Sigmoid colon (tissue), 6 donors: ENCODE measurements at regions not wholly inside any gene's neighbourhood (a gene's known extent, or its start where the extent isn't known, plus 50 kb on each side); places are given as distances from the start of the nearest gene placed in this dataset.

Experiments used
- DNase-seq: peaks from one replicate; pipeline ENCODE4 v3.0.0-alpha.2; 2019
- H3K27ac ChIP-seq, 4 donors: fragments of 200-600 bp; sonication (generic); one replicate each; pipeline ENCODE4 v1.5.1; 2016 to 2019; ENCODE audit warnings: mild to moderate bottlenecking in 1 of 4
- H3K27me3 ChIP-seq, 3 donors: fragments of 200-600 bp; sonication (generic); one replicate each; pipeline ENCODE4 v1.5.1; 2019; ENCODE audit warnings: mild to moderate bottlenecking in 1 of 3
- H3K36me3 ChIP-seq, 4 donors: fragments of 200-600 bp; sonication (generic); one replicate each; pipeline ENCODE4 v1.5.1; 2016 to 2019
- H3K4me1 ChIP-seq, 4 donors: fragments of 200-600 bp; sonication (generic); one replicate each; pipeline ENCODE4 v1.5.1; 2017 to 2019
- H3K4me3 ChIP-seq, 4 donors: fragments of 200-600 bp; sonication (generic); one replicate each; pipeline ENCODE4 v1.5.1; 2017 to 2019; ENCODE audit warnings: mild to moderate bottlenecking in 2 of 4, moderate library complexity in 1 of 4
- H3K9me3 ChIP-seq, 4 donors: fragments of 200-600 bp in 3 of 4; sonication (generic) in 3 of 4; one replicate each; pipeline versions ENCODE4 v1.5.1 to v1.6.1; 2013 to 2019
- EP300 ChIP-seq, 4 donors: sonication (generic); formaldehyde crosslinking; IDR thresholded peaks; one replicate each; pipeline ENCODE4 v1.6.1; 2017; ENCODE audit warnings: antibody characterized with exemption in 4 of 4
- POLR2A ChIP-seq, 2 donors: fragments of 450-650 bp; IDR thresholded peaks; one replicate each; pipeline ENCODE4 v1.6.1; 2016; ENCODE audit warnings: antibody characterized with exemption in 2 of 2, mild to moderate bottlenecking in 2 of 2, moderate library complexity in 2 of 2
- POLR2AphosphoS5 ChIP-seq, 4 donors: sonication (generic); formaldehyde crosslinking; IDR thresholded peaks; one replicate each; pipeline ENCODE4 v1.6.1; 2017; ENCODE audit warnings: antibody characterized with exemption in 4 of 4
- WGBS, 2 donors: extraction: QIAGEN DNeasy Blood & Tissue Kit; methylation state at CpG; one replicate each; pipeline ENCODE4 v1.1.7; 2013; 5-methylcytosine and 5-hydroxymethylcytosine counted together
- intact Hi-C: fragments of 100-400 bp; cut with DNase I; formaldehyde crosslinking; loops from one replicate; pipeline ENCODE4 v1.15.1; 2023
- TF ChIP-seq, protein P1 (sequence below), 4 experiments: fragments of 450-650 bp in 3 of 4; fragments of 200-600 bp in 1 of 4; IDR thresholded peaks; one replicate each; pipeline ENCODE4 v1.5.1; 2016 to 2019; ENCODE audit warnings: antibody characterized with exemption in 4 of 4, mild to moderate bottlenecking in 3 of 4, moderate library complexity in 2 of 4
- donor health status: healthy with polysubstance abuse.
- donor health status: healthy.

DNA sequence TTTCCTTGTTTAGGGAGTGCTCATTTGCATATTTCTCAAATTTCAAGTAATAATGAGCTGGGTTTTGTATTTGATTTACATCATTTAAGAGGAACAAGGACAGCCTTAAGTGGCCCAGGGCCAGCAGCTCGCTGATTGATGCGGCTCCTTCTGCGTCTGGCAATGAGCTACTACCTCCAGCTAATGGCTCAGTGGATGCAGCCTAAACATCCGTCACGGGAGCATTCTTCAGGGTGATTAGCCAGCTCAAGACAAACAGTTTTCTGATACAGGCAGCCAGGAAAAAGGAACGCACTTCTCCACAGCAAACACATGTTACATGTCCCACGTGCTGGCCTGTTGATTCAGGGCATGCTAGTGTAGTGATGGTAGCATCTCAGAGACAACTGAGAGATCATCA, 169.3 kb upstream of the TCERG1L start:
- no peak for DNase-seq
- H3K4me1 ChIP-seq = no peaks in the 10 kb centered on the region
- no peak overlapping the region for H3K4me3 ChIP-seq
- H3K27me3 ChIP-seq = peaks cover 0 to 11% (median 0%) of the 10 kb centered on the region in 3 donors
- no peaks in the 10 kb centered on the region for H3K9me3 ChIP-seq
- H3K27ac ChIP-seq = no peak overlapping the region
- intact Hi-C loops = no loop called here
- TF ChIP-seq POLR2A (IDR thresholded peaks at IDR 0.05) (no peak), EP300 (IDR thresholded peaks at IDR 0.05) (no peak), POLR2AphosphoS5 (IDR thresholded peaks at IDR 0.05) (no peak)
- TF ChIP-seq, protein P1, sequence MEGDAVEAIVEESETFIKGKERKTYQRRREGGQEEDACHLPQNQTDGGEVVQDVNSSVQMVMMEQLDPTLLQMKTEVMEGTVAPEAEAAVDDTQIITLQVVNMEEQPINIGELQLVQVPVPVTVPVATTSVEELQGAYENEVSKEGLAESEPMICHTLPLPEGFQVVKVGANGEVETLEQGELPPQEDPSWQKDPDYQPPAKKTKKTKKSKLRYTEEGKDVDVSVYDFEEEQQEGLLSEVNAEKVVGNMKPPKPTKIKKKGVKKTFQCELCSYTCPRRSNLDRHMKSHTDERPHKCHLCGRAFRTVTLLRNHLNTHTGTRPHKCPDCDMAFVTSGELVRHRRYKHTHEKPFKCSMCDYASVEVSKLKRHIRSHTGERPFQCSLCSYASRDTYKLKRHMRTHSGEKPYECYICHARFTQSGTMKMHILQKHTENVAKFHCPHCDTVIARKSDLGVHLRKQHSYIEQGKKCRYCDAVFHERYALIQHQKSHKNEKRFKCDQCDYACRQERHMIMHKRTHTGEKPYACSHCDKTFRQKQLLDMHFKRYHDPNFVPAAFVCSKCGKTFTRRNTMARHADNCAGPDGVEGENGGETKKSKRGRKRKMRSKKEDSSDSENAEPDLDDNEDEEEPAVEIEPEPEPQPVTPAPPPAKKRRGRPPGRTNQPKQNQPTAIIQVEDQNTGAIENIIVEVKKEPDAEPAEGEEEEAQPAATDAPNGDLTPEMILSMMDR (IDR thresholded peaks at IDR 0.05) = no peak
- 34 to 36% methylated on average over 7 of the region's 7 CpGs for WGBS, 2 donors
- H3K36me3 ChIP-seq = no peaks in the 10 kb centered on the region

DNA sequence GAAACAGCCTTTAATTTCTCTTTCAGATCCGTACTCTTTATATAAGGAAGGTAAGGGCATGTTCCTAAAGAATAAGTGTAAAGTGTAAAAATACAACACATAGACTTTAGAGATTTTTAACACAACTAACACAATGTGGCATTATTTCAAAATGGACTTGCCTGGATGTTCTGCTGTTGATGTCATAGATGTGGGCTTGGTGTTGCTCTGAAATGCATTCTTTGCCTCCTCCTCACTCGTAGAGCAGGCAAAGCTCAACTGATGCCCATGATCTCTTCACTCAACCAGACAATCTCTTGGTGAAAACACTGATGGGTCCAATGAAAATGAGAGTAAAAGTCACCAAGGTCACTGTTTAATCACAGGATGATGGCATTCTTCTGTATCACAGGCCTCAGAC, 174.2 kb upstream of the TCERG1L start:
- DNase-seq = no peak
- H3K36me3 ChIP-seq = no peaks in the 10 kb centered on the region
- H3K9me3 ChIP-seq = no peaks in the 10 kb centered on the region
- WGBS, 2 donors = 66% methylated on average over 2 of the region's 2 CpGs
- intact Hi-C loops = no loop called here
- H3K27me3 ChIP-seq = peaks cover 0 to 3% (median 0%) of the 10 kb centered on the region in 3 donors
- TF ChIP-seq, protein P1 (IDR thresholded peaks at IDR 0.05) = no peak
- TF ChIP-seq EP300 (IDR thresholded peaks at IDR 0.05) = no peak
- no peak for TF ChIP-seq POLR2A (IDR thresholded peaks at IDR 0.05)
- TF ChIP-seq POLR2AphosphoS5 (IDR thresholded peaks at IDR 0.05) = no peak
- H3K27ac ChIP-seq = no peak overlapping the region
- no peaks in the 10 kb centered on the region for H3K4me1 ChIP-seq
- H3K4me3 ChIP-seq = no peak overlapping the region

DNA sequence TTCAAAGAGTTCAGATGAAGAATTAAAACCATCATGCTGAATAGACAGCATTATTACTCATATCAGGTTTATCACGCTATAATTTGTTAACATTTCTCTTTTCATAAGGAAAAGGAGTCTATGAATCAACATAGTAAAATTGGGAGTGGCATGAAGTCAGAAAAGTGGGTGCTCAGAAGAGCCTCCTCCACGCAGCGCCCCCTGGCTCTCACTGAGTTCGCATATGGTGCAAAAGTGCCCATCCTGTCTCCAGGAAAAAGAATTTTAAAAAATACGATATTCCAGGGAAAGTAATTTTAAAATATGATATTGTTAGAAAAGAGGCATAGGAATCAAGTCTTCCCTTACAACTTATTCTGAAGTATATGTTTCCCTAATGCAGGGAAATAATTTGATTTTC, 176.3 kb upstream of the TCERG1L start:
- Histone ChIP-seq H3K4me3 (no peak overlapping the region), H3K9me3 (no peaks in the 10 kb centered on the region), H3K4me1 (no peaks in the 10 kb centered on the region), H3K27me3 (no peaks in the 10 kb centered on the region), H3K36me3 (no peaks in the 10 kb centered on the region), H3K27ac (no peak overlapping the region)
- intact Hi-C loops = no loop called here
- no peak for DNase-seq
- TF ChIP-seq, protein P1 (IDR thresholded peaks at IDR 0.05) = no peak
- TF ChIP-seq POLR2A (IDR thresholded peaks at IDR 0.05) (no peak), EP300 (IDR thresholded peaks at IDR 0.05) (no peak), POLR2AphosphoS5 (IDR thresholded peaks at IDR 0.05) (no peak)
- WGBS, 2 donors = 79 to 84% methylated on average over 5 of the region's 5 CpGs

GRCh38 chr10:131490991-131491594, 179.6 kb upstream of the TCERG1L start:
- 81 to 88% methylated on average over 9 of the region's 9 CpGs for WGBS, 2 donors
- no peak for TF ChIP-seq POLR2A (IDR thresholded peaks at IDR 0.05)
- no peak for TF ChIP-seq POLR2AphosphoS5 (IDR thresholded peaks at IDR 0.05)
- no peak for TF ChIP-seq EP300 (IDR thresholded peaks at IDR 0.05)
- TF ChIP-seq, protein P1 (IDR thresholded peaks at IDR 0.05) = no peak
- Histone ChIP-seq H3K27me3 (no peaks in the 10 kb centered on the region), H3K9me3 (peaks cover 0 to 4% (median 0%) of the 10 kb centered on the region in 4 donors), H3K36me3 (no peaks in the 10 kb centered on the region), H3K4me3 (no peak overlapping the region), H3K27ac (no peak overlapping the region), H3K4me1 (no peaks in the 10 kb centered on the region)
- intact Hi-C loops = no loop called here
- DNase-seq = no peak
